ENCODE measurements at regions not wholly inside any gene's neighbourhood (a gene's known extent, or its start where the extent isn't known, plus 50 kb on each side); places are given as distances from the start of the nearest gene placed in this dataset.

GRCh38 chr9:13755551-13755950, 476.1 kb upstream of the MPDZ start:
- no peak for DNase-seq (ENCODE audit: low read depth)

DNA sequence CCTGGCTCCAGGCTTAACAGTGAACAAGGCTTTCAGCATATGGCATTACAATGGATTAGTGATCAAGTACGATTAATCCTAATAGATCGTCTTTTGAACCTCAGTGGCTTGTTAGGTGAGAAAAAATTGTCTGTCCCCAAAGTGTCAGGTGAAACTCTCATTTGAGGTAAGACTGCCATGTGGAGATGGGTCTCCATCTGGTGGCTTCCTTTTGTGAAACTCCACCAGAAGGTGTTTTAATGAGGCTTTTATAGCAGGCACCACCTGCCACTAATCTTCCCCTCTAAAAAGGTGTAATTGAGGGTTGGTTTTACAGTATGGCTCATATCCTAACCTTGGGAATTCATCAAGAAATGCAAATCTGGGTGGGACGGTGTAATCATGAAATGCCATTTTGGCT, 471.1 kb upstream of the MPDZ start:
- DNase-seq (ENCODE audit: low read depth), result no peak

DNA sequence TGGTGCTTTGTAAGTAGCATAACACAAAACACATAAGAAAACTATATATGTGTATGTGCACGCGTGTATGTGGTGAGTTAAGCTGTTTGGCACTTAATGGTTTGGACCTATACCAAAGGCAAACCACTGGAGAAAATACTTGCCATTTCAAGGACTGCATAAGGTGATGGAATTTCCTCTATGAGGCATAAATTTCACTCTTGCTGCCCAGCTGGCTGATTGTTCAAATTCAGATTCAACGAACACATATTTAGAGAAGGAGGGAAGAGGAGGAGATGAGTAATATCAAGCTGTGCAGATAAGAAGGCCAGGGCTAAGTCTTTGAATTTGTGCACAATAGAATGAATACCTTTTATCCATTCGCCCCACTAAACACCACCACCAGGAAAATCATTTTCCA, 470.6 kb upstream of the MPDZ start:
- DNase-seq (ENCODE audit: low read depth), result peak; percentile 58

- no peak for DNase-seq (ENCODE audit: low read depth)
Measured at GRCh38 chr9:13746876-13747275, 467.4 kb upstream of the MPDZ start.

GRCh38 chr9:13744261-13744901, 464.9 kb upstream of the MPDZ start:
- DNase-seq (ENCODE audit: low read depth), result no peak

GRCh38 chr9:13737885-13738284, 458.4 kb upstream of the MPDZ start:
- DNase-seq (ENCODE audit: low read depth), result no peak

DNA sequence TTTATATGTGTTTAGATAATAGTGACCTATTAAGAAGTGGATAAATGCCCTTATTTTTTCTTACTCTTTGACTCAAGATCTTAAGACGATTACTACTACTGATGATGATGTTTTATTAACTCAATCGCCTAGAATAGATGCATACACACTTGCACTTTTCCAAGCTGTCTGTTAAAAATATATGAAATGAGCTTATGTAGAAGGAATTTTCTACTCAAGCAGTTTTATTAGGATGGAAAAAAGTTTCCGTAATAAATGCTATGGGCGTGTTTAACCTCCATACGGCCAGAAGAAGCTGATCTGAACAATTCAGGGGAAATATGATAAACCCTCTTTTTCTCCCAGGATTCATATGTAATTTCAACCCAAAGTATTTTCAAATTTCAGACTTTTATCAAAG, 455.7 kb upstream of the MPDZ start:
- DNase-seq (ENCODE audit: low read depth), result no peak

- DNase-seq (ENCODE audit: low read depth), result no peak
Measured at GRCh38 chr9:13734601-13735000, 455.1 kb upstream of the MPDZ start.

DNA sequence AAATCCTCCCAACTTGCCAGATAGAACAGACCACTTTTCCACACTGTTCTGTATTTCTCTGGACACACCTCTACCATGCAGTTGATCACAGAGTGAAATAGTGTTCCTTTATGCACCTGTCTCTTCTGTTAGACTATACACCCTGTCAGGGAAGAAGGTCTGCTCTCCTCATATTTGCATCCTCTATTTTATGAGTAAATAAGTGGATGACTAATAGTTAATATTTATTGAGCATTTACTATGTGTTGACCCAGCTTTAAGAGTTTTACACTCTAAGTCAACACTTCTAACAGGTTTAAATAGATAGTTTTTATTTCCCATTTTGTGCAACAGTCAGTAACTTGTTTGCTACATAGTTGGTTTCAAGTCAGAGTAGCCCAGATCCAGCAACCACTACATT, 452.8 kb upstream of the MPDZ start:
- no peak for DNase-seq (ENCODE audit: low read depth)

- no peak for DNase-seq (ENCODE audit: low read depth)
Measured at GRCh38 chr9:13731637-13732036, 452.1 kb upstream of the MPDZ start.

DNA sequence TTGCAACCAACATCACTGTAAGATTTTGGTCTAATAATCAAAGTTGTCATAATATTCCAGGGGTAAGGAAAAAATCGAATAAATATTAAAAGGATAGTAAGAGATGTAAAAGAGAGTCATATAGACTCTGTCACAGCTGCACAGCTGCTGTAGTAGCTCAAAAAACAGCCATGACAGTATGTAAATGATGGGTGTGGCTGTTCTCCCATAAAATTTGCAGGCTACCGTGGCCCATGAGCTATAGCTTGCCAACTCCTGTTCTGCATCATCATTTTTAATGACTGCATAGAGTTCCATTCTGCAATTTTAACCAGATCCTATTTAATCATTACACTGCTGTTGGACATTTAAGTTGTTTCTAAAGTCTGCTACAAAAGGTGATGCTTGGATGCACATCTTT, 450.5 kb upstream of the MPDZ start:
- DNase-seq (ENCODE audit: low read depth), result no peak

DNA sequence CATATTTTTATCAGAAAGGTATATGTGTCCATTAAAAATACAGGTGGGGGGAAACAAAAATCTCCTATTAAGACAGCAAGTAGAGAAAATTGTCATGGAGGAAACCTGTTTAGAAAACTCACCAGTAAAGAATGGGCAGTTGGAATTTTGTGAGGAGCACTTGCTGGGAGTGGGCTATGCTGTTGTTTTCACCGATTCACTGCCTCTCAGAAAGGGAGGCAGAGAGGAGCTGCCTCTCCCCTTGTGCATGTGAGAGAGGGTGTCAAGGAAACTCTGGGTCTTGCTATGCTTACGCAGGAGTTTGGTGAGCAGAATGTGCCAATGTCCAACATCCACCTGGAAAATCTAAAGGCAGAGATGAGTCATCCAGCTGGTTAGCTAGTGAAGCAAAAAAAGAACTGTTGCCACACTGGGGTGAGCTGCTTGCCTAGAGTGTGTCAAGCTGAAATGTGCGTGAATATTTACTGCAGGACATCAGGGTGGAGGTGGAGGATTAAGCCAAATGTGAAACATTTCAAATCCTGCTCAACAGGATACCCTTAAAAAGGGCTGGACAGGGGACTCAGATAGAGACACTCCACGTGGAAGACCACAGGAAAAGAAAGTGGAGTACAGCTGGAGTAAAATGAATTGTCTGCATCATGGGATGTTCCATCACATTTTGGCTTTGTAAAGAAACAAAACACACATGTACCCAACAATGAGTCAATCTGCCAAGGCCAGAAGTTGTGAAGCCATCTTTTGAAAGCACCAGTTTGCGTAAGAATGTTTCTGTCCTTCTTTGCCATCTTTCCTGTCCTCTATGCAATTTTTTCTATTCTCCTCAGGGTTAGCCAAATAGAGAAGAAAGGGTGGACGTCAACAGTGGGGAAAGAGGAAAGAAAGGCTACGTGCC, 449.7 kb upstream of the MPDZ start:
- DNase-seq (ENCODE audit: low read depth), result no peak

DNA sequence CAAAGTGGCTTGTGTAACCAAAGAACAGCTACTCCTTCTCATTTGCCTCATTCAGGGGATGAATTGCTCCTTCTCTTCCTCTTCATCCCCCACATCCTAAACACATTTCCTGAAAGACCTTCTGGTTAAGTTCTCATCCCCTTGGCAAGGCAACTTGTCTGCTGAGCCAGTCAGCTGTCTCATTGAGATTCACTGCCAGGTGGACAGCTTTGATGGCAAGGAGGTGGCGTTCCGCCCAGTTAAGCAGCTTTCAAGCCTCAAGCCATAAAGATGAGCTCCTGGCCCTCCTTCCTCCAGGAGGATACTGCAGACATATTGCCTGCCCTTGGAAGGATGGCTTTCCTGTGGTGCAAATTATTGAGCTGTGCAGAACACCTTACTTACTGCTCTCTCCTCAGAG, 448.6 kb upstream of the MPDZ start:
- DNase-seq (ENCODE audit: low read depth), result no peak

GRCh38 chr9:13726746-13727145, 447.3 kb upstream of the MPDZ start:
- no peak for DNase-seq (ENCODE audit: low read depth)

DNA sequence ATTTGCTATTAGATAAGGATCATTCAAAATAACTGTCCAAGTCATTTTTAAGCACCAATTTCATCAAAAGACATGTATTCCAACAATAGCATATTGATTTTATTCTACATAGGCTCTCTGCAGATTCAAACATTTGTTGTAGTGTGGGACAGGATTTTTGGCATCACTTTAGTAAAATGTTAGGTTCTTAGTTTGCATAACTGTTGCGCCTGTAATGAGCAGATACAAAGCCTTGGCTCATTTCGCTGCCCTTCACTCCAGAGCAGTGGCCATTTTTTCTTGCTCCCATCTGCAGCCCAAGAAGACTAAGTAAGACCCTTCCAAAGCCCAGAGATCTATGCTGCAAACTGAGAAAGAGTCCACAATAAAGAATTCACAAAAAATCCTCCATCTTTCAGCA, 446.0 kb upstream of the MPDZ start:
- no peak for DNase-seq (ENCODE audit: low read depth)

GRCh38 chr9:13721481-13722235, 442.2 kb upstream of the MPDZ start:
- DNase-seq (ENCODE audit: low read depth), result no peak

GRCh38 chr9:13719981-13720676, 440.6 kb upstream of the MPDZ start:
- peak; percentile 83 for DNase-seq (ENCODE audit: low read depth)

- no peak for DNase-seq (ENCODE audit: low read depth)
Measured at GRCh38 chr9:13719446-13719845, 440.0 kb upstream of the MPDZ start.

GRCh38 chr9:13718539-13718938, 439.0 kb upstream of the MPDZ start:
- DNase-seq (ENCODE audit: low read depth), result no peak

DNA sequence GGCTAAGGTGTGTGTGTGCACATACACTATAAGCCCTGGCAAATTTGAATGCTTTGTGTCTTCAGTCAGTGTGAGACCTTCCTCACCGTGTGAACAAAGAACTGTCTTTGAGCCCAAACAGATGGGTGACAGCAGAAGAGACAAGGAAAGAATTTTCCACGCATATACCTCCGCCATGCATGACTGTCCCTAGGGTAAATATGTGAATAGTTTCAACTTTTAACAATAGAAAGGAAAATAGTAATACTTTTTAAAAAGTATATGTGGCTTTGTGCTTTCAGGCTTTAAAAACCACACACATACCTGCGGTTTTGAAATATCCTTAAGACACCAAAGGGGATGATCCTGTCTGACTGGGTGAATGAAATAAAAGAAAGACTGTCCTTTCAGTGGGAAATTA, 438.6 kb upstream of the MPDZ start:
- no peak for DNase-seq (ENCODE audit: low read depth)

- DNase-seq (ENCODE audit: low read depth), result no peak
Measured at GRCh38 chr9:13717322-13718054, 438.0 kb upstream of the MPDZ start.

All from stromal cell of bone marrow (primary cell).